IPS-18c (cell line): ENCODE measurements at regions not wholly inside any gene's neighbourhood (a gene's known extent, or its start where the extent isn't known, plus 50 kb on each side); places are given as distances from the start of the nearest gene placed in this dataset.

Experiments
- H3K4me3 ChIP-seq: 2 replicates; pipeline ENCODE4 v1.7.0; 2013; ENCODE audit warnings: low read depth, mild to moderate bottlenecking, low read length, moderate library complexity; ENCODE audit not compliant: insufficient read depth
- H3K9me3 ChIP-seq: one replicate; pipeline ENCODE4 v1.6.1; 2013; ENCODE audit warnings: mild to moderate bottlenecking, low read length, moderate library complexity; ENCODE audit not compliant: control insufficient read depth, insufficient read depth

DNA sequence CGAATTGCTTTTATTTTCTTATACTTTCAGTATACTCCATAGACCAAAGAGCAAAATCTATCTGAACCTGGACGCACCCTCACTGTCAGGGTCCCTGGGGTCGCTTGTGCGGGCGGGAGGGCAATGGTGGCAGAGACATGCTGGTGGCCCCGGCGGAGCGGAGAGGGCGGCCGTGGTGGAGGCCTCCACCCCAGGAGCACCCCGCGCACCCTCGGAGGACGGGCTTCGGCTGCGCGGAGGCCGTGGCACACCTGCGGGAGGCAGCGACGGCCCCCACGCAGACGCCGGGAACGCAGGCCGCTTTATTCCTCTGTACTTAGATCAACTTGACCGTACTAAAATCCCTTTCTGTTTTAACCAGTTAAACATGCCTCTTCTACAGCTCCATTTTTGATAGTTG is 1077.4 kb downstream of the BRD1 start:
- no peak overlapping the region for H3K4me3 ChIP-seq
- H3K9me3 ChIP-seq: no peaks in the 10 kb centered on the region

GRCh38 chr22:48749555-48750227 is 1078.0 kb downstream of the BRD1 start:
- Histone ChIP-seq H3K9me3 (no peaks in the 10 kb centered on the region), H3K4me3 (no peak overlapping the region)

- Histone ChIP-seq H3K9me3 (no peaks in the 10 kb centered on the region), H3K4me3 (no peak overlapping the region)
Observed at GRCh38 chr22:48748860-48749554, 1078.7 kb downstream of the BRD1 start.

DNA sequence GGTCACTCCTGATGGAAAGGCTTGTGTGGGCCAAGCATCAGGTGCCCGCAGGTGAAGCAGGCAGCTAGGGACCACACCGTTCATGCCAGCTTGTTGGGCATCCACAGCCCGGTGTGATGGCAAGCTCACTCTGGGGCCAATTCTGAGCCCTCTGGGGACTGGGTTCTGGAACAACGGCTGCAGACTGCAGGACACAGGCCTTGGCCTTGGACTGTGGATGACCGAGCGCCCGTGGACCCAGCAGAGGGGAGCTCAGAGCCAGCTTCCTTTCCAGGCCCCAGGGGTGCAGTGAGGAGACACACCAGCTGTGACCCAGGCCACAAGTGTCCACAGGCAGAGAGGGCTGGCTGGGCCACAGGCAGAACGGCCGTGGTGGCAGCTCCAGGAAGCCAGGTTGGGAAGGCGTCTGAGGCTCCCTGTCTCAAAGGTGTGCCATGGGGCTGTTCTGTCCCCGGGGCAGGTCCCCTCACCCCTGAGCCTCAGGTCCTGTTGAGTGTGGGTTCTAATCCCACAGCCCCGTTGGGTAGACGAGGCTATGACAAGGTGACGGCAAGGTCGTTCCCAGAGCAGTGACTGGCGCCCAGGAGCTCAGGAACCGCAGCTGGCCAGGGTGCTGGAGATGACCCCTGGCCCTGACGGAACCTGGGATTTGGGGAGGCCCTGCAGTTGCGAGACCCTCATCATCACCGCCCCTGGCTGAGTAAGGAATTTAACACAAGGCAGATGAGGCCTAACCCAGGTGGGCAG is 1079.4 kb downstream of the BRD1 start:
- Histone ChIP-seq H3K4me3 (no peak overlapping the region), H3K9me3 (no peaks in the 10 kb centered on the region)

- H3K4me3 ChIP-seq: no peak overlapping the region
- H3K9me3 ChIP-seq: no peaks in the 10 kb centered on the region
Observed at GRCh38 chr22:48746789-48747425, 1080.8 kb downstream of the BRD1 start.

DNA sequence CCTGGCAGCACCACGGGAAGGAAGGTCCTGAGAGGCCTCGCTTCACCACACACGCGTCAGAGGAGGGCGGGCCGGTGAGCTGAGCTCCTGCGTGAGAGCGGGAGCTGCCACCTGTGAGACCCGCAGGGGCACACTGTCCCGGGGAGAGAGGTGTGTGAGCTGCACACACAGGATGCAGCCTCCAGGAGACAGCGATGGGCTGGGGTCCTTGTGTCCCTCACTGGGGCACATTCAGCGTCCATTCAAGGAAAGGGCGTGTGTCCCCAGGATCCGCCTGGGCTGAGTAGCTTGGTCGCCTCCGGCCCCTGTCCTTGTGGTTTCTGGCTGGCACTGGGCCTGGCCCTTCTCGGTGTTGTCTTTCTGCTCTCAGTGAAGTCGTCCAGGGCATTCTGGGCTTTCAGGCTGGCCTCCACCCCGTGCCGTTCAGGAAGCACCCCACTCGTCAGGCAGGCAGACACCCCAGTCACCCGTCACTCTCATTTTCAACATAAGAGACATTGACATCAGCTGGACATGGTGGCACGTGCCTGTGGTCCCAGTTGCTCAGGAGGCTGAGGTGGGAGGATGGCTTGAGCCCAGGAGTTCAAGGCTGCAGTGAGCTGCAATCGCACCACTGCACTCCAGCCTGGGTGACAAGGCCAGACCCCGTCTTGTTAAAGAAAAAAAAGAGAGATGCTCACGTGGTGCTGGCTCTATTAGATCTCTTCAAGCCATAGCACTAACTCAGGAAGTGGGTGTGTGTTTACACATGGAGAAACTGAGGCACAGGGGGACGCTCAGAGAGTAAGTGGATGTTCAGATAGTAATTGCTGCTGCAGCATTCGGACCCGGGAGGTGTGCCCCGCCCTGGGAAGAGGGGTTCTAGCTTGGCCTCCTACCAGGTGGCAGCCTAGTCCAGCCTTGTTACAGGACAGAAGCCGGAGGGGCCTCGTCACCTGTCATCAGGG is 1081.6 kb downstream of the BRD1 start:
- Histone ChIP-seq H3K4me3 (no peak overlapping the region), H3K9me3 (no peaks in the 10 kb centered on the region)

DNA sequence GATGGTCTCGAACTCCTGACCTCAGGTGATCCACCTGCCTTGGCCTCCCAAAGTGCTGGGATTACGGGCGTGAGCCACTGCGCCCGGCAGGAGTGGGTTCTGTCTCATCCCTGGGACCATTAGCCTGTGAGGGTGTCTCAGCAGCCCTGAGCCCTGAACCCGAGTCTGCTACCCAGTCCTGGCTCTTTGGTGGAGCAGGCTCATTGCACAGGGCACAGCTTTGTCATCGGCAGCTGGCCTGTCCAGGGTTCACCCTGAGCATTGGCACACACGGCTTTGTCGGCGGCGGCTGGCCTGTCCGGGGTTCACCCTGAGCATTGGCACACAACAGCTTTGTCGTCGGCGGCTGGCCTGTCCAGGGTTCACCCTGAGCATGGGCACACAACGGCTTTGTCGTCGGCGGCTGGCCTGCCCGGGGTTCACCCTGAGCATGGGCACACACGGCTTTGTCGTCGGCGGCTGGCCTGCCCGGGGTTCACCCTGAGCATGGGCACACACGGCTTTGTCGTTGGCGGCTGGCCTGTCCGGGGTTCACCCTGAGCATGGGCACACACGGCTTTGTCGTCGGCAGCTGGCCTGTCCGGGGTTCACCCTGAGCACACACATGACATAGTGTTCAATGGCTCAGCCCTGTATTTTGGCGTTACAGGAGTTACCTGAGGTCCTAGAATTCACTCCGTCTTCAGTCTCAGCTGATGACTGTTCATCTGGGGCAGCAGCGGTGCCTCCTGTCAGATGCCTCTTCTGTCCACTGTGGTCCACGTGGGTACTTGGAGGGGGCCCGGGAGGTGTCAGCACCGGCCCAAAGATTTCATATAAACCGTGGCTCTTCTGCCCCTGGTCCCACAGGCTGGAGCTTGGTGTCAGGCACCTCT is 1082.5 kb downstream of the BRD1 start:
- Histone ChIP-seq H3K9me3 (no peaks in the 10 kb centered on the region), H3K4me3 (no peak overlapping the region)

- H3K9me3 ChIP-seq: no peaks in the 10 kb centered on the region
- no peak overlapping the region for H3K4me3 ChIP-seq
Observed at GRCh38 chr22:48744283-48744641, 1083.4 kb downstream of the BRD1 start.

- H3K4me3 ChIP-seq: no peak overlapping the region
- H3K9me3 ChIP-seq: no peaks in the 10 kb centered on the region
Observed at GRCh38 chr22:48743601-48744282, 1083.9 kb downstream of the BRD1 start.

DNA sequence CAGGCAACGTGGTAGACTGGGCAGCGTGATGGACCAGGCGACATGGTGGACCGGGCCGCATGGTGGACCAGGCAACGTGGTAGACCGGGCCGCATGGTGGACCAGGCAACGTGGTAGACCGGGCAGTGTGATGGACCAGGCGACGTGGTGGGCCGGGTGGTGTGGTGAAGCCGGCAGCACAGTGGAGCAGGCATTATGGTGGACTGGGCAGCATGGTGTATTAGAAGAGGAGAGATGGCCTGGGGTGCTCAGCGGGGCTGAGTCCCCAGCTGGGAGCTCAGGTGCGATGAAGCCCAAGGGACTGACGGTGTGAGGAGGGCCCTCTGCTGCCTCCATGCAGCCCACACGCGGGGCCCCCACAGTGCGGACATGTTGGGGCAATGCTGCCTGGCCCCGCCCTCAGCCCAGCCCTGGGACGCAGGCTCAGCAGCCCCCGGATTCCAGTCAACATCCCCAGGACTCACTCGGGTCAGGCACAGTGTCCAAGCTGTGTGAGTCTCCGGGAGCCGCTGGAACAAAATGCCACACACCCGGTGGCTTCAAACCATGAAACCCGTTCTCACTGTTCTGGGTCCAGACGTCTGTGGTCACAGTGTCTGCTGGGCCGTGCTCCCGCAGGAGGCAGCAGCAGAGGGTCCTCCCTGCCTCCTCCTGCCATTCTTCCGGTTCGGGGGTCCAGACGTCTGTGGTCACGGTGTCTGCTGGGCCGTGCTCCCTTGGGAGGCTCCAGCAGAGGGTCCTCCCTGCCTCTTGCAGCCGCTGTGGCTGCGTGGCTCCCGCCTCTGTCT is 1084.9 kb downstream of the BRD1 start:
- peaks cover 2% of the 10 kb centered on the region for H3K9me3 ChIP-seq
- H3K4me3 ChIP-seq: no peak overlapping the region

GRCh38 chr22:48742191-48742555 is 1085.5 kb downstream of the BRD1 start:
- Histone ChIP-seq H3K4me3 (no peak overlapping the region), H3K9me3 (peaks cover 2% of the 10 kb centered on the region)

- no peak overlapping the region for H3K4me3 ChIP-seq
- peaks cover 2% of the 10 kb centered on the region for H3K9me3 ChIP-seq
Observed at GRCh38 chr22:48741540-48741939, 1086.1 kb downstream of the BRD1 start.

DNA sequence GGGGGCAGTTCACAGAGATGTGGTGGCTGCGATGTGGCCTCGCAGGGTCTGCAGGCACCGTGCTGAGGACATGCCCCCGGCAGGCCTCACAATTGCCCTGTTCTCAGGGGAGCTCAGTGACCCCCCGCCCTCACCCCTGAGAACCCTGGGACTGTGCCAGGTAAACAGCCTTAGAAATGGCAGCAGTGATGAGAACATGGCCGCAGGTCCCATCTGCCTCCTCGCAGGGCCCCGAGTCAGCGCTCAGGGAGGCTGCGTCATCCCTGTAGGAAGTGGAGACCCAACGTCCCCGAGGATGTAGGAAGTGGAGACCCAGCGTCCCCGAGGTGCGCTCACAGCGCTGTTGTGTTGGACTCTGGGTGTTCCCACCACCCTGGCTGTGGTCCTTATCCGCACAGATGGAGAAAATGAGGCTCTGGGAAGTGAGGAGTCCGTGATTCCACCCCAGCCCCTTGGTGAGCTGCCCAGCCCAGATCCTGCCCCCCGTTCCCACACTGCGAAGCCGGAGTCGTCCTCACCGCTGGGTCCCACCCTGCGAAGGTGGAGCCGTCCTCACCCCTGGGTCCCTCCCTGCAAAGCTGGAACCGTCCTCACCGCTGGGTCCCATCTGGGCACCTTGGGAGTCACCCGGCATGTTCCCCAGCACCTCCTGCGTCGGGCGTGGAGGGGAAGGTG is 1086.8 kb downstream of the BRD1 start:
- Histone ChIP-seq H3K9me3 (peaks cover 2% of the 10 kb centered on the region), H3K4me3 (no peak overlapping the region)

DNA sequence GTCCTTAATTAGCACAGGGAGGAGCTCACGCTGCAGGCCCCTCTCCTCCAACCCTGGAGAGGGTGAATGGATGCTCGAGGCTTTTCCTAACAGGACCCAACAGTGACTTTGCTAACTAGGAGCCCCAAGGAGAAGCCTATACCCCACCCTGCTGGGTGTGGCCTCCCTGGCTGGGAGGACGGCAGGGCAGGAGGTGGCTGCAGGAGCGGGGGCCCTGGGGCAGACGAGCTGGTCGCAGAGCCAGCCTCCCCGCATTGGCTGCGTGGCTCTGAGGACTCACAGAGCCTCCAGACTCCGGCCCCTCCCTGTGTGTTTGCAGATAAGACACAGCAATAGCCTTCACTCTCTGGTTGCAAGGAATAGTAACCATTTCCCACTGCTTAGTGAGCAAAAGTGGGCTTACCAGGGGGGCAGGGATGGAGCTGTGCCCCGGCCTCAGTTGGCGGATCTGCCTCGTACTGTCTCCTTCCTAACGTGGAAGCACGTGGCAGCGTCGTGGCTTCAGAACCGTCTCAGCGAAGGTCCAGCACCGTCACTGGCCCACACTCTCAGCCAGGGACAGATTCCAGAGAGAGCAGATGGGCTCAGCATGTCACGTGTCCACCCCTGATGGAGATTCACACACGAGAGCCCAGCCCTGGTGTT is 1087.5 kb downstream of the BRD1 start:
- Histone ChIP-seq H3K4me3 (no peak overlapping the region), H3K9me3 (peaks cover 2% of the 10 kb centered on the region)
